A673 (cell line): ENCODE measurements at regions not wholly inside any gene's neighbourhood (a gene's known extent, or its start where the extent isn't known, plus 50 kb on each side); places are given as distances from the start of the nearest gene placed in this dataset.

Experiments
- EZH2 ChIP-seq: fragments of 200-600 bp; sonication (generic); IDR thresholded peaks from 2 replicates; pipeline ENCODE4 v1.6.1; 2017; ENCODE audit warnings: borderline replicate concordance, low read depth, mild to moderate bottlenecking, mixed read lengths, antibody characterized with exemption, low read length; ENCODE audit not compliant: poor library complexity, severe bottlenecking
- TF ChIP-seq, protein P1 (sequence below): fragments of 300-800, 200-600 bp; sonication (generic); conservative IDR thresholded peaks from 2 replicates; pipeline ENCODE4 v1.5.1; 2017; ENCODE audit warnings: low read depth, mild to moderate bottlenecking, antibody characterized with exemption, low read length, moderate library complexity, mixed read lengths

DNA sequence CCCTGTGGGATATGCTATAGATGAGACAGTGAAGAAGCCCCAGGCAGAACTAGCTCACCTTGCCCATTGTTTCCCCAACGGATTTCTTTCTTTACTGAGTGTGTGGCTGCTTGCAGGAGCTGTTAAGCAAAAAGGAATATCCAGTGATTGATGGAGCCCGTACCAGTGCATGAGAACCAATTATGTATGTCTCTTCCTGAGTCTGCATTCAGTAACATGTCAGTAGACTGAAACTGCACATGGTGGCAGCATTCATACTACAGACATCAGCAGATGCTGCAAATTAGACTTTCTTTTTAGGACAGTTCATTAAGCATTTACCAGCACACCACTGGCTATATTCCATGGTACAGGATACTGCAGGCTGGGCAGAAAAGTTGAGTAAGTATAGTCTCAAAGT, 90.3 kb upstream of the PLCXD3 start:
- TF ChIP-seq, protein P1, sequence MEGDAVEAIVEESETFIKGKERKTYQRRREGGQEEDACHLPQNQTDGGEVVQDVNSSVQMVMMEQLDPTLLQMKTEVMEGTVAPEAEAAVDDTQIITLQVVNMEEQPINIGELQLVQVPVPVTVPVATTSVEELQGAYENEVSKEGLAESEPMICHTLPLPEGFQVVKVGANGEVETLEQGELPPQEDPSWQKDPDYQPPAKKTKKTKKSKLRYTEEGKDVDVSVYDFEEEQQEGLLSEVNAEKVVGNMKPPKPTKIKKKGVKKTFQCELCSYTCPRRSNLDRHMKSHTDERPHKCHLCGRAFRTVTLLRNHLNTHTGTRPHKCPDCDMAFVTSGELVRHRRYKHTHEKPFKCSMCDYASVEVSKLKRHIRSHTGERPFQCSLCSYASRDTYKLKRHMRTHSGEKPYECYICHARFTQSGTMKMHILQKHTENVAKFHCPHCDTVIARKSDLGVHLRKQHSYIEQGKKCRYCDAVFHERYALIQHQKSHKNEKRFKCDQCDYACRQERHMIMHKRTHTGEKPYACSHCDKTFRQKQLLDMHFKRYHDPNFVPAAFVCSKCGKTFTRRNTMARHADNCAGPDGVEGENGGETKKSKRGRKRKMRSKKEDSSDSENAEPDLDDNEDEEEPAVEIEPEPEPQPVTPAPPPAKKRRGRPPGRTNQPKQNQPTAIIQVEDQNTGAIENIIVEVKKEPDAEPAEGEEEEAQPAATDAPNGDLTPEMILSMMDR, result no peak
- TF ChIP-seq EZH2, result no peak
